Neural cell (in vitro differentiated cells): ENCODE measurements at regions not wholly inside any gene's neighbourhood (a gene's known extent, or its start where the extent isn't known, plus 50 kb on each side); places are given as distances from the start of the nearest gene placed in this dataset.

Experiments
- CTCF ChIP-seq: fragments of 450-650 bp; IDR thresholded peaks from 2 replicates; pipeline ENCODE4 v1.5.1; 2014; ENCODE audit warnings: antibody characterized with exemption, mild to moderate bottlenecking, moderate library complexity; ENCODE audit not compliant: poor library complexity, severe bottlenecking
- EZH2 ChIP-seq: fragments of 200-600, 300-800 bp; shearing (Covaris generic), sonication (generic); IDR thresholded peaks from 2 replicates; pipeline ENCODE4 v1.6.1; 2014; ENCODE audit warnings: antibody characterized with exemption, low read length, borderline replicate concordance, mild to moderate bottlenecking; ENCODE audit not compliant: insufficient read depth, poor library complexity, severe bottlenecking
- POLR2AphosphoS5 ChIP-seq: IDR thresholded peaks from 2 replicates; pipeline ENCODE4 v1.6.1; 2012
- RAD21 ChIP-seq: fragments of 450-650 bp; conservative IDR thresholded peaks from 2 replicates; pipeline ENCODE4 v1.6.1; 2014; ENCODE audit warnings: antibody characterized with exemption, mild to moderate bottlenecking, moderate library complexity
- REST ChIP-seq: IDR thresholded peaks from 2 replicates; pipeline ENCODE4 v1.6.1; 2012; ENCODE audit warnings: borderline replicate concordance
- SMC3 ChIP-seq: fragments of 450-650 bp; conservative IDR thresholded peaks from 2 replicates; pipeline ENCODE4 v1.6.1; 2014; ENCODE audit warnings: antibody characterized with exemption, mild to moderate bottlenecking, moderate library complexity; ENCODE audit not compliant: poor library complexity

- TF ChIP-seq CTCF = no peak
- no peak for TF ChIP-seq RAD21
- no peak for TF ChIP-seq REST
- no peak for TF ChIP-seq SMC3
- TF ChIP-seq EZH2 = no peak
- TF ChIP-seq POLR2AphosphoS5 = no peak
These were observed 91.4 kb downstream of the JRKL start for GRCh38 chr11:96481204-96481603.
